ENCODE measurements at regions not wholly inside any gene's neighbourhood (a gene's known extent, or its start where the extent isn't known, plus 50 kb on each side); places are given as distances from the start of the nearest gene placed in this dataset.
A peak's percentile ranks its signal among the peaks of the same experiment; 100 is the strongest.

- no peaks in the 10 kb centered on the region for H3K36me3 ChIP-seq (ENCODE audit: control insufficient read depth in 2 of 3, insufficient read depth in 3 of 3, low read length in 3 of 3)
- no peaks in the 10 kb centered on the region for H3K4me1 ChIP-seq (ENCODE audit: control insufficient read depth in 2 of 2, insufficient read depth in 2 of 2, low read length in 2 of 2)
- peaks cover 0 to 9% (median 5%) of the 10 kb centered on the region in 11 donors for H3K9me3 Mint-ChIP-seq
- no peak overlapping the region for H3K27ac ChIP-seq (ENCODE audit: low read depth, low read length)
- ChIA-PET CTCF (no interaction called here), POLR2A (no interaction called here)
- H3K27me3 ChIP-seq (ENCODE audit: control insufficient read depth in 2 of 2, insufficient read depth in 2 of 2, low read length in 2 of 2): no peaks in the 10 kb centered on the region
- H3K36me3 Mint-ChIP-seq: no peaks in the 10 kb centered on the region
- H3K27me3 Mint-ChIP-seq: no peaks in the 10 kb centered on the region
- H3K4me3 ChIP-seq (ENCODE audit: low read length): no peak overlapping the region
- no peaks in the 10 kb centered on the region for H3K9me3 ChIP-seq (ENCODE audit: control insufficient read depth in 2 of 3, low read length in 3 of 3)
- H3K4me3 Mint-ChIP-seq: no peak overlapping the region
- H3K4me1 Mint-ChIP-seq: peaks cover 0 to under 1% (median 0%) of the 10 kb centered on the region in 7 donors
- H3K27ac Mint-ChIP-seq: no peak overlapping the region
- intact Hi-C loops (cut with micrococcal nuclease): no loop called here
- no peak for ATAC-seq
- no peak for DNase-seq
Observed at GRCh38 chr4:19399001-19399400, 852.7 kb upstream of the SLIT2 start.

- H3K27ac Mint-ChIP-seq: no peak overlapping the region
- no peaks in the 10 kb centered on the region for H3K4me1 Mint-ChIP-seq
- peaks cover 2 to 55% (median 11%) of the 10 kb centered on the region in 11 donors for H3K9me3 Mint-ChIP-seq
- H3K27ac ChIP-seq (ENCODE audit: low read depth, low read length): no peak overlapping the region
- H3K27me3 ChIP-seq (ENCODE audit: control insufficient read depth in 2 of 2, insufficient read depth in 2 of 2, low read length in 2 of 2): no peaks in the 10 kb centered on the region
- CTCF ChIA-PET: no interaction called here
- no peaks in the 10 kb centered on the region for H3K27me3 Mint-ChIP-seq
- intact Hi-C loops (cut with micrococcal nuclease): no loop called here
- H3K4me3 Mint-ChIP-seq: no peak overlapping the region
- POLR2A ChIA-PET: no interaction called here
- H3K4me1 ChIP-seq (ENCODE audit: control insufficient read depth in 2 of 2, insufficient read depth in 2 of 2, low read length in 2 of 2): no peaks in the 10 kb centered on the region
- no peak overlapping the region for H3K4me3 ChIP-seq (ENCODE audit: low read length)
- no peaks in the 10 kb centered on the region for H3K36me3 ChIP-seq (ENCODE audit: control insufficient read depth in 2 of 3, insufficient read depth in 3 of 3, low read length in 3 of 3)
- peaks cover 0 to 5% (median 0%) of the 10 kb centered on the region in 3 experiments for H3K9me3 ChIP-seq (ENCODE audit: control insufficient read depth in 2 of 3, low read length in 3 of 3)
- no peak for ATAC-seq
- peaks cover 0 to under 1% (median 0%) of the 10 kb centered on the region in 5 donors for H3K36me3 Mint-ChIP-seq
- no peak for DNase-seq
Observed at GRCh38 chr4:19386786-19387185, 864.9 kb upstream of the SLIT2 start.

- no peak overlapping the region for H3K27ac ChIP-seq (ENCODE audit: low read depth, low read length)
- H3K4me3 ChIP-seq (ENCODE audit: low read length): no peak overlapping the region
- DNase-seq: no peak
- ChIA-PET CTCF (no interaction called here), POLR2A (no interaction called here)
- no peaks in the 10 kb centered on the region for H3K4me1 Mint-ChIP-seq
- H3K4me1 ChIP-seq (ENCODE audit: control insufficient read depth in 2 of 2, insufficient read depth in 2 of 2, low read length in 2 of 2): no peaks in the 10 kb centered on the region
- H3K27ac Mint-ChIP-seq: no peak overlapping the region
- H3K9me3 ChIP-seq (ENCODE audit: control insufficient read depth in 2 of 3, low read length in 3 of 3): peaks cover 0 to 5% (median 0%) of the 10 kb centered on the region in 3 experiments
- intact Hi-C loops (cut with micrococcal nuclease): no loop called here
- no peaks in the 10 kb centered on the region for H3K27me3 ChIP-seq (ENCODE audit: control insufficient read depth in 2 of 2, insufficient read depth in 2 of 2, low read length in 2 of 2)
- no peaks in the 10 kb centered on the region for H3K36me3 ChIP-seq (ENCODE audit: control insufficient read depth in 2 of 3, insufficient read depth in 3 of 3, low read length in 3 of 3)
- no peaks in the 10 kb centered on the region for H3K27me3 Mint-ChIP-seq
- H3K36me3 Mint-ChIP-seq: peaks cover 0 to 4% (median 0%) of the 10 kb centered on the region in 5 donors
- peaks cover 2 to 31% (median 10%) of the 10 kb centered on the region in 11 donors for H3K9me3 Mint-ChIP-seq
- no peak for ATAC-seq
- H3K4me3 Mint-ChIP-seq: no peak overlapping the region
Observed at GRCh38 chr4:19382993-19383756, 868.5 kb upstream of the SLIT2 start.

- no peak overlapping the region for H3K4me3 Mint-ChIP-seq
- no peak for DNase-seq
Observed at GRCh38 chr4:19381068-19381467, 870.6 kb upstream of the SLIT2 start.

GRCh38 chr4:19380600-19380999 is 871.1 kb upstream of the SLIT2 start:
- Mint-ChIP-seq H3K4me3 (no peak overlapping the region), H3K9me3 (peaks cover 0 to 25% (median 10%) of the 10 kb centered on the region in 11 donors), H3K27ac (no peak overlapping the region), H3K4me1 (no peaks in the 10 kb centered on the region), H3K27me3 (no peaks in the 10 kb centered on the region), H3K36me3 (peaks cover 0 to 4% (median 0%) of the 10 kb centered on the region in 5 donors)
- H3K4me3 ChIP-seq (ENCODE audit: low read length): no peak overlapping the region
- H3K27ac ChIP-seq (ENCODE audit: low read depth, low read length): no peak overlapping the region
- H3K4me1 ChIP-seq (ENCODE audit: control insufficient read depth in 2 of 2, insufficient read depth in 2 of 2, low read length in 2 of 2): no peaks in the 10 kb centered on the region
- POLR2A ChIA-PET: no interaction called here
- H3K27me3 ChIP-seq (ENCODE audit: control insufficient read depth in 2 of 2, insufficient read depth in 2 of 2, low read length in 2 of 2): no peaks in the 10 kb centered on the region
- intact Hi-C loops (cut with micrococcal nuclease): no loop called here
- H3K36me3 ChIP-seq (ENCODE audit: control insufficient read depth in 2 of 3, insufficient read depth in 3 of 3, low read length in 3 of 3): no peaks in the 10 kb centered on the region
- H3K9me3 ChIP-seq (ENCODE audit: control insufficient read depth in 2 of 3, low read length in 3 of 3): peaks cover 0 to 12% (median 0%) of the 10 kb centered on the region in 3 experiments
- DNase-seq: no peak
- CTCF ChIA-PET: no interaction called here
- no peak for ATAC-seq

More at GRCh38 chr4:19381068-19381467, 870.6 kb upstream of the SLIT2 start:
- peaks cover 0 to 7% (median 0%) of the 10 kb centered on the region in 3 experiments for H3K9me3 ChIP-seq (ENCODE audit: control insufficient read depth in 2 of 3, low read length in 3 of 3)
- intact Hi-C loops (cut with micrococcal nuclease): no loop called here
- no peak overlapping the region for H3K27ac ChIP-seq (ENCODE audit: low read depth, low read length)
- H3K27me3 ChIP-seq (ENCODE audit: control insufficient read depth in 2 of 2, insufficient read depth in 2 of 2, low read length in 2 of 2): no peaks in the 10 kb centered on the region
- Mint-ChIP-seq H3K27me3 (no peaks in the 10 kb centered on the region), H3K9me3 (peaks cover 0 to 25% (median 10%) of the 10 kb centered on the region in 11 donors), H3K4me1 (no peaks in the 10 kb centered on the region), H3K27ac (no peak overlapping the region), H3K36me3 (peaks cover 0 to 4% (median 0%) of the 10 kb centered on the region in 5 donors)
- no peaks in the 10 kb centered on the region for H3K4me1 ChIP-seq (ENCODE audit: control insufficient read depth in 2 of 2, insufficient read depth in 2 of 2, low read length in 2 of 2)
- no peak for ATAC-seq
- ChIA-PET CTCF (no interaction called here), POLR2A (no interaction called here)
- H3K4me3 ChIP-seq (ENCODE audit: low read length): no peak overlapping the region
- no peaks in the 10 kb centered on the region for H3K36me3 ChIP-seq (ENCODE audit: control insufficient read depth in 2 of 3, insufficient read depth in 3 of 3, low read length in 3 of 3)

- no peaks in the 10 kb centered on the region for H3K4me1 Mint-ChIP-seq
- no peaks in the 10 kb centered on the region for H3K27me3 Mint-ChIP-seq
- H3K27me3 ChIP-seq (ENCODE audit: control insufficient read depth in 2 of 2, insufficient read depth in 2 of 2, low read length in 2 of 2): no peaks in the 10 kb centered on the region
- H3K27ac ChIP-seq (ENCODE audit: low read depth, low read length): no peak overlapping the region
- intact Hi-C loops (cut with micrococcal nuclease): no loop called here
- no peaks in the 10 kb centered on the region for H3K36me3 ChIP-seq (ENCODE audit: control insufficient read depth in 2 of 3, insufficient read depth in 3 of 3, low read length in 3 of 3)
- ATAC-seq (no peak), DNase-seq (no peak)
- H3K4me3 Mint-ChIP-seq: no peak overlapping the region
- H3K9me3 ChIP-seq (ENCODE audit: control insufficient read depth in 2 of 3, low read length in 3 of 3): peaks cover 0 to 13% (median 0%) of the 10 kb centered on the region in 3 experiments
- no peak overlapping the region for H3K4me3 ChIP-seq (ENCODE audit: low read length)
- ChIA-PET CTCF (no interaction called here), POLR2A (no interaction called here)
- no peak overlapping the region for H3K27ac Mint-ChIP-seq
- H3K4me1 ChIP-seq (ENCODE audit: control insufficient read depth in 2 of 2, insufficient read depth in 2 of 2, low read length in 2 of 2): no peaks in the 10 kb centered on the region
- H3K36me3 Mint-ChIP-seq: peaks cover 0 to 4% (median 0%) of the 10 kb centered on the region in 5 donors
- peaks cover 0 to 18% (median 7%) of the 10 kb centered on the region in 11 donors for H3K9me3 Mint-ChIP-seq
Observed at GRCh38 chr4:19379191-19379708, 872.5 kb upstream of the SLIT2 start.

GRCh38 chr4:19375931-19376330 is 875.8 kb upstream of the SLIT2 start:
- H3K9me3 Mint-ChIP-seq: peaks cover 0 to 15% (median 1%) of the 10 kb centered on the region in 11 donors
- ATAC-seq: no peak
- ChIA-PET CTCF (no interaction called here), POLR2A (no interaction called here)
- no peaks in the 10 kb centered on the region for H3K4me1 ChIP-seq (ENCODE audit: control insufficient read depth in 2 of 2, insufficient read depth in 2 of 2, low read length in 2 of 2)
- intact Hi-C loops (cut with micrococcal nuclease): no loop called here
- no peak overlapping the region for H3K27ac ChIP-seq (ENCODE audit: low read depth, low read length)
- no peaks in the 10 kb centered on the region for H3K36me3 ChIP-seq (ENCODE audit: control insufficient read depth in 2 of 3, insufficient read depth in 3 of 3, low read length in 3 of 3)
- H3K9me3 ChIP-seq (ENCODE audit: control insufficient read depth in 2 of 3, low read length in 3 of 3): peaks cover 0 to 7% (median 0%) of the 10 kb centered on the region in 3 experiments
- no peaks in the 10 kb centered on the region for H3K27me3 ChIP-seq (ENCODE audit: control insufficient read depth in 2 of 2, insufficient read depth in 2 of 2, low read length in 2 of 2)
- no peaks in the 10 kb centered on the region for H3K36me3 Mint-ChIP-seq
- no peaks in the 10 kb centered on the region for H3K4me1 Mint-ChIP-seq
- H3K4me3 ChIP-seq (ENCODE audit: low read length): no peak overlapping the region
- DNase-seq: no peak
- no peaks in the 10 kb centered on the region for H3K27me3 Mint-ChIP-seq
- no peak overlapping the region for H3K4me3 Mint-ChIP-seq
- H3K27ac Mint-ChIP-seq: peak overlapping the region in 1 of 9 donors; percentile 7
